Gastroesophageal sphincter (tissue), 4 donors: ENCODE measurements at regions not wholly inside any gene's neighbourhood (a gene's known extent, or its start where the extent isn't known, plus 50 kb on each side); places are given as distances from the start of the nearest gene placed in this dataset.

Experiments
- ATAC-seq: fragments of 150-250 bp; one replicate; pipeline ENCODE4 v1.9.1; 2016; ENCODE audit warnings: mild to moderate bottlenecking, moderate library complexity
- H3K27ac ChIP-seq, 4 donors: fragments of 200-600 bp; sonication (generic) in 3 of 4; 1 replicate in 3 of 4; 2 replicates in 1 of 4; pipeline ENCODE4 v1.5.1; 2016 to 2019
- H3K27me3 ChIP-seq: fragments of 200-600 bp; sonication (generic); one replicate; pipeline ENCODE4 v1.5.1; 2019
- H3K36me3 ChIP-seq, 2 donors: fragments of 200-600 bp; sonication (generic); one replicate each; pipeline ENCODE4 v1.5.1; 2019; ENCODE audit warnings: control low read depth in 1 of 2
- H3K4me1 ChIP-seq, 3 donors: fragments of 200-600 bp; sonication (generic); 1 replicate in 2 of 3; 2 replicates in 1 of 3; pipeline ENCODE4 v1.5.1; 2016 to 2019; ENCODE audit warnings: control low read depth in 2 of 3
- H3K4me3 ChIP-seq, 2 donors: fragments of 200-600 bp; sonication (generic); one replicate each; pipeline ENCODE4 v1.5.1; 2019; ENCODE audit warnings: mild to moderate bottlenecking in 1 of 2, moderate library complexity in 1 of 2
- H3K9me3 ChIP-seq, 3 donors: fragments of 200-600 bp; sonication (generic); one replicate each; pipeline ENCODE4 v1.5.1; 2017 to 2019; ENCODE audit warnings: control low read depth in 2 of 3
- EP300 ChIP-seq: sonication (generic); formaldehyde crosslinking; IDR thresholded peaks from one replicate; pipeline ENCODE4 v1.6.1; 2017; ENCODE audit warnings: antibody characterized with exemption, mild to moderate bottlenecking
- POLR2A ChIP-seq, 2 donors: fragments of 450-650 bp; IDR thresholded peaks; one replicate each; pipeline ENCODE4 v1.6.1; 2017; ENCODE audit warnings: antibody characterized with exemption in 2 of 2, mild to moderate bottlenecking in 2 of 2, moderate library complexity in 1 of 2
- POLR2AphosphoS5 ChIP-seq: sonication (generic); formaldehyde crosslinking; IDR thresholded peaks from one replicate; pipeline ENCODE4 v1.6.1; 2017; ENCODE audit warnings: antibody characterized with exemption
- WGBS, 2 donors: methylation state at CpG; one replicate each; pipeline ENCODE4 v1.1.5; 2018; ENCODE audit warnings: low coverage in 1 of 2; 5-methylcytosine and 5-hydroxymethylcytosine counted together
- TF ChIP-seq, protein P1 (sequence below), 4 experiments: fragments of 200-600 bp in 2 of 4; fragments of 450-650 bp in 2 of 4; sonication (generic) in 1 of 4; IDR thresholded peaks; one replicate each; pipeline ENCODE4 v1.5.1; 2017 to 2019; ENCODE audit warnings: antibody characterized with exemption in 4 of 4, mild to moderate bottlenecking in 2 of 4, moderate library complexity in 2 of 4

- ATAC-seq = no peak
- Histone ChIP-seq H3K4me1 (no peaks in the 10 kb centered on the region), H3K9me3 (no peaks in the 10 kb centered on the region), H3K36me3 (no peaks in the 10 kb centered on the region), H3K4me3 (no peak overlapping the region), H3K27ac (no peak overlapping the region), H3K27me3 (no peaks in the 10 kb centered on the region)
- TF ChIP-seq, protein P1, sequence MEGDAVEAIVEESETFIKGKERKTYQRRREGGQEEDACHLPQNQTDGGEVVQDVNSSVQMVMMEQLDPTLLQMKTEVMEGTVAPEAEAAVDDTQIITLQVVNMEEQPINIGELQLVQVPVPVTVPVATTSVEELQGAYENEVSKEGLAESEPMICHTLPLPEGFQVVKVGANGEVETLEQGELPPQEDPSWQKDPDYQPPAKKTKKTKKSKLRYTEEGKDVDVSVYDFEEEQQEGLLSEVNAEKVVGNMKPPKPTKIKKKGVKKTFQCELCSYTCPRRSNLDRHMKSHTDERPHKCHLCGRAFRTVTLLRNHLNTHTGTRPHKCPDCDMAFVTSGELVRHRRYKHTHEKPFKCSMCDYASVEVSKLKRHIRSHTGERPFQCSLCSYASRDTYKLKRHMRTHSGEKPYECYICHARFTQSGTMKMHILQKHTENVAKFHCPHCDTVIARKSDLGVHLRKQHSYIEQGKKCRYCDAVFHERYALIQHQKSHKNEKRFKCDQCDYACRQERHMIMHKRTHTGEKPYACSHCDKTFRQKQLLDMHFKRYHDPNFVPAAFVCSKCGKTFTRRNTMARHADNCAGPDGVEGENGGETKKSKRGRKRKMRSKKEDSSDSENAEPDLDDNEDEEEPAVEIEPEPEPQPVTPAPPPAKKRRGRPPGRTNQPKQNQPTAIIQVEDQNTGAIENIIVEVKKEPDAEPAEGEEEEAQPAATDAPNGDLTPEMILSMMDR (IDR thresholded peaks at IDR 0.05) = no peak
- TF ChIP-seq POLR2AphosphoS5 = no peak
- no peak for TF ChIP-seq EP300
- TF ChIP-seq POLR2A (IDR thresholded peaks at IDR 0.05) = no peak
- 100% methylated on average over 1 of the region's 5 CpGs; no CpG with 5 or more reads in 1 of the 2 donors for WGBS, 2 donors
Measured at GRCh38 chr10:65779985-65780384, 1145.9 kb upstream of the LRRTM3 start.

GRCh38 chr10:65786279-65786678 is 1139.6 kb upstream of the LRRTM3 start:
- 100% methylated on average over 2 of the region's 2 CpGs; no CpG with 5 or more reads in 1 of the 2 donors for WGBS, 2 donors
- no peak for ATAC-seq
- Histone ChIP-seq H3K36me3 (no peaks in the 10 kb centered on the region), H3K4me3 (no peak overlapping the region), H3K4me1 (no peaks in the 10 kb centered on the region), H3K27ac (no peak overlapping the region), H3K27me3 (no peaks in the 10 kb centered on the region), H3K9me3 (no peaks in the 10 kb centered on the region)
- TF ChIP-seq POLR2AphosphoS5 = no peak
- TF ChIP-seq POLR2A (IDR thresholded peaks at IDR 0.05) = no peak
- TF ChIP-seq EP300 = no peak
- TF ChIP-seq, protein P1 (IDR thresholded peaks at IDR 0.05) = no peak

- Histone ChIP-seq H3K4me3 (no peak overlapping the region), H3K27ac (no peak overlapping the region), H3K27me3 (no peaks in the 10 kb centered on the region), H3K4me1 (no peaks in the 10 kb centered on the region), H3K9me3 (no peaks in the 10 kb centered on the region), H3K36me3 (no peaks in the 10 kb centered on the region)
- WGBS, 2 donors = 73 to 86% methylated on average over 1 of the region's 1 CpG
- TF ChIP-seq POLR2AphosphoS5 (no peak), EP300 (no peak), POLR2A (IDR thresholded peaks at IDR 0.05) (no peak)
- TF ChIP-seq, protein P1 (IDR thresholded peaks at IDR 0.05) = no peak
- no peak for ATAC-seq
Measured at GRCh38 chr10:65787571-65787970, 1138.3 kb upstream of the LRRTM3 start.

GRCh38 chr10:65788271-65788670 is 1137.6 kb upstream of the LRRTM3 start:
- Histone ChIP-seq H3K27ac (no peak overlapping the region), H3K9me3 (no peaks in the 10 kb centered on the region), H3K4me3 (no peak overlapping the region), H3K36me3 (no peaks in the 10 kb centered on the region), H3K4me1 (no peaks in the 10 kb centered on the region), H3K27me3 (no peaks in the 10 kb centered on the region)
- no peak for ATAC-seq
- TF ChIP-seq EP300 (no peak), POLR2AphosphoS5 (no peak), POLR2A (IDR thresholded peaks at IDR 0.05) (no peak)
- TF ChIP-seq, protein P1 (IDR thresholded peaks at IDR 0.05) = no peak

- no peaks in the 10 kb centered on the region for H3K4me1 ChIP-seq
- ATAC-seq = no peak
- no peaks in the 10 kb centered on the region for H3K36me3 ChIP-seq
- no peaks in the 10 kb centered on the region for H3K9me3 ChIP-seq
- no peak overlapping the region for H3K4me3 ChIP-seq
- H3K27ac ChIP-seq = no peak overlapping the region
- no peaks in the 10 kb centered on the region for H3K27me3 ChIP-seq
- 86 to 89% methylated on average over 1 of the region's 1 CpG for WGBS, 2 donors
- no peak for TF ChIP-seq POLR2AphosphoS5
Measured at GRCh38 chr10:65791979-65792378, 1133.9 kb upstream of the LRRTM3 start.
